IMR-90 (cell line): ENCODE measurements at regions not wholly inside any gene's neighbourhood (a gene's known extent, or its start where the extent isn't known, plus 50 kb on each side); places are given as distances from the start of the nearest gene placed in this dataset.

ENCODE experiments used
- ATAC-seq: fragments of 200-7000 bp; cut with Tn5 transposase; 2 replicates; pipeline ENCODE4 v1.9.1; 2020; ENCODE audit warnings: low read depth, mild to moderate bottlenecking, moderate library complexity
- BruUV-seq: library from RNA; stranded (reverse); fragments of 400-500 nt; replicated peaks from 2 replicates; lab custom pipeline; 2021; lab: Mats Ljungman, UMichigan
- CTCF ChIA-PET: fragments of 300-600 bp; formaldehyde crosslinking; extraction: SDS; loops from one replicate; lab custom pipeline; 2021; ENCODE audit warnings: antibody characterized with exemption; lab: Yijun Ruan, JAX
- POLR2A ChIA-PET: fragments of 300-600 bp; sonication (Branson Sonifier 250); formaldehyde crosslinking; loops from one replicate; lab custom pipeline; 2022; ENCODE audit warnings: antibody characterized with exemption; ENCODE audit not compliant: unreplicated experiment; lab: Charles Lee
- DNase-seq: peaks from one replicate; pipeline ENCODE4 v3.0.0; 2013
- H2AFZ ChIP-seq: replicated peaks from 2 replicates; pipeline ENCODE3; 2013; ENCODE audit warnings: low read length, mild to moderate bottlenecking; ENCODE audit not compliant: poor library complexity
- H2AK5ac ChIP-seq: 2 replicates; pipeline ENCODE4 v1.6.1; 2013; ENCODE audit warnings: low read depth, low read length, inconsistent platforms
- H2AK9ac ChIP-seq: replicated peaks from 2 replicates; pipeline ENCODE3; 2013; ENCODE audit warnings: mild to moderate bottlenecking, low read depth, low read length, moderate library complexity; ENCODE audit not compliant: poor library complexity
- H2BK120ac ChIP-seq: 2 replicates; pipeline ENCODE4 v1.6.1; 2013; ENCODE audit warnings: low read depth, low read length, inconsistent platforms
- H2BK15ac ChIP-seq: 3 replicates; pipeline ENCODE4 v1.6.1; 2013; ENCODE audit warnings: low read depth, low read length, inconsistent platforms
- H2BK20ac ChIP-seq: 2 replicates; pipeline ENCODE4 v1.6.1; 2013; ENCODE audit warnings: low read depth, mild to moderate bottlenecking, inconsistent platforms, low read length, moderate library complexity
- H2BK5ac ChIP-seq: 2 replicates; pipeline ENCODE4 v1.6.1; 2013; ENCODE audit warnings: mild to moderate bottlenecking, low read depth, low read length, inconsistent platforms; ENCODE audit not compliant: poor library complexity, severe bottlenecking
- H3K14ac ChIP-seq: replicated peaks from 2 replicates; pipeline ENCODE4 v1.6.1; 2013; ENCODE audit warnings: low read depth, low read length, inconsistent platforms
- H3K18ac ChIP-seq: 2 replicates; pipeline ENCODE4 v1.6.1; 2013; ENCODE audit warnings: low read depth, low read length, control low read depth
- H3K23ac ChIP-seq: 2 replicates; pipeline ENCODE4 v1.6.1; 2013; ENCODE audit warnings: low read depth, low read length, inconsistent platforms
- H3K27ac ChIP-seq: 2 replicates; pipeline ENCODE4 v1.5.1; 2013; ENCODE audit warnings: mild to moderate bottlenecking, control low read depth, low read length; ENCODE audit not compliant: insufficient read depth
- H3K27me3 ChIP-seq: 2 replicates; pipeline ENCODE4 v1.6.1; 2013; ENCODE audit warnings: low read length; ENCODE audit not compliant: control insufficient read depth, insufficient read depth
- H3K36me3 ChIP-seq: 2 replicates; pipeline ENCODE4 v1.6.1; 2013; ENCODE audit warnings: low read length, mixed read lengths; ENCODE audit not compliant: control insufficient read depth, insufficient read depth
- H3K4ac ChIP-seq: 2 replicates; pipeline ENCODE4 v1.6.1; 2013; ENCODE audit warnings: low read depth, low read length, inconsistent platforms
- H3K4me1 ChIP-seq: 2 replicates; pipeline ENCODE4 v1.6.1; 2013; ENCODE audit warnings: low read length, mixed read lengths; ENCODE audit not compliant: control insufficient read depth, insufficient read depth
- H3K4me2 ChIP-seq: 2 replicates; pipeline ENCODE4 v1.6.1; 2013; ENCODE audit warnings: low read depth, mild to moderate bottlenecking, control low read depth, low read length, moderate library complexity
- H3K4me3 ChIP-seq: 2 replicates; pipeline ENCODE4 v1.5.1; 2013; ENCODE audit warnings: low read depth, mild to moderate bottlenecking, control low read depth, low read length, moderate library complexity; ENCODE audit not compliant: insufficient read depth
- H3K56ac ChIP-seq: 2 replicates; pipeline ENCODE4 v1.6.1; 2013; ENCODE audit warnings: low read length, inconsistent platforms; ENCODE audit not compliant: insufficient read depth; ENCODE audit errors: extremely low read depth
- H3K79me1 ChIP-seq, 2 experiments: 2 replicates each; pipeline ENCODE4 v1.6.1; 2013; ENCODE audit warnings: low read length in 2 of 2, inconsistent platforms in 1 of 2, low read depth in 1 of 2
- H3K9ac ChIP-seq: 2 replicates; pipeline ENCODE4 v1.6.1; 2013; ENCODE audit warnings: low read depth, low read length, control low read depth
- H3K9me1 ChIP-seq: 2 replicates; pipeline ENCODE4 v1.6.1; 2013; ENCODE audit warnings: low read length, inconsistent platforms; ENCODE audit not compliant: insufficient read depth
- H3K9me3 ChIP-seq: 2 replicates; pipeline ENCODE4 v1.6.1; 2013; ENCODE audit warnings: low read length; ENCODE audit not compliant: control insufficient read depth, insufficient read depth
- H4K20me1 ChIP-seq: 2 replicates; pipeline ENCODE4 v1.6.1; 2013; ENCODE audit warnings: low read length, inconsistent platforms; ENCODE audit not compliant: insufficient read depth
- H4K5ac ChIP-seq: 2 replicates; pipeline ENCODE4 v1.6.1; 2013; ENCODE audit warnings: mild to moderate bottlenecking, low read depth, low read length, control low read depth
- H4K8ac ChIP-seq, 2 experiments: 2 replicates each; pipeline ENCODE4 v1.6.1; 2013; ENCODE audit warnings: low read depth in 2 of 2, low read length in 2 of 2, control low read depth in 1 of 2, inconsistent platforms in 1 of 2
- H4K91ac ChIP-seq: 2 replicates; pipeline ENCODE4 v1.6.1; 2013; ENCODE audit warnings: low read depth, low read length, inconsistent platforms; ENCODE audit not compliant: insufficient read depth
- CEBPB ChIP-seq: IDR thresholded peaks from 2 replicates; pipeline ENCODE4 v1.6.1; 2012; ENCODE audit warnings: low read depth, low read length, improper control_type of control experiment
- FOS ChIP-seq: fragments of 150-350 bp; IDR thresholded peaks from 2 replicates; pipeline ENCODE4 v1.6.1; 2016; ENCODE audit warnings: low read depth, low read length
- MAFK ChIP-seq: IDR thresholded peaks from 2 replicates; pipeline ENCODE4 v1.6.1; 2012; ENCODE audit warnings: low read depth, low read length, improper control_type of control experiment
- MAZ ChIP-seq: IDR thresholded peaks from 2 replicates; pipeline ENCODE4 v1.6.1; 2012; ENCODE audit warnings: low read depth, mild to moderate bottlenecking, low read length, improper control_type of control experiment, moderate library complexity, borderline replicate concordance
- MXI1 ChIP-seq: IDR thresholded peaks from 2 replicates; pipeline ENCODE4 v1.6.1; 2012; ENCODE audit warnings: low read depth, mild to moderate bottlenecking, low read length, moderate library complexity, borderline replicate concordance
- NFE2L2 ChIP-seq: fragments of 150-350 bp; IDR thresholded peaks from 2 replicates; pipeline ENCODE4 v1.6.1; 2016; ENCODE audit warnings: low read depth, mild to moderate bottlenecking, low read length
- POLR2A ChIP-seq: IDR thresholded peaks from 2 replicates; pipeline ENCODE4 v1.6.1; 2012; ENCODE audit warnings: mild to moderate bottlenecking, low read depth, low read length
- SMC3 ChIP-seq: fragments of 150-350 bp; IDR thresholded peaks from 2 replicates; pipeline ENCODE4 v1.6.1; 2016; ENCODE audit warnings: low read depth, mild to moderate bottlenecking, antibody characterized with exemption, low read length, moderate library complexity
- WGBS, 2 experiments: methylation state at CpG; one replicate each; pipeline versions ENCODE4 v1.1.5 to v1.1.7; 2013; ENCODE audit warnings: missing lambda C conversion rate in 2 of 2; ENCODE audit not compliant: insufficient read length in 1 of 2; ENCODE audit errors: extremely low coverage in 2 of 2; 5-methylcytosine and 5-hydroxymethylcytosine counted together
- dilution Hi-C: fragments of 300-500 bp; cut with HindIII; formaldehyde crosslinking; loops from one replicate; pipeline ENCODE4 v1.14.3; 2018; ENCODE audit warnings: low sequenced_read_pairs; ENCODE audit not compliant: unreplicated experiment
- in situ Hi-C: fragments of 300-500 bp; cut with MboI; formaldehyde crosslinking; loops from 3 replicates; pipeline ENCODE4 v1.14.3; 2019; ENCODE audit warnings: low sequenced_read_pairs, inconsistent platforms, mixed read lengths
- intact Hi-C: fragments of 100-400 bp; cut with micrococcal nuclease; formaldehyde crosslinking; loops from 2 replicates; pipeline ENCODE4 v1.10.0; 2022
- TF ChIP-seq, protein P1 (sequence below): conservative IDR thresholded peaks from 2 replicates; pipeline ENCODE4 v1.5.1; 2012; ENCODE audit warnings: mild to moderate bottlenecking, low read depth, low read length, improper control_type of control experiment
- TF ChIP-seq, protein P2 (sequence below): fragments of 150-350 bp; IDR thresholded peaks from 2 replicates; pipeline ENCODE4 v1.6.1; 2016; ENCODE audit warnings: low read depth, mild to moderate bottlenecking, low read length, moderate library complexity, borderline replicate concordance

DNA sequence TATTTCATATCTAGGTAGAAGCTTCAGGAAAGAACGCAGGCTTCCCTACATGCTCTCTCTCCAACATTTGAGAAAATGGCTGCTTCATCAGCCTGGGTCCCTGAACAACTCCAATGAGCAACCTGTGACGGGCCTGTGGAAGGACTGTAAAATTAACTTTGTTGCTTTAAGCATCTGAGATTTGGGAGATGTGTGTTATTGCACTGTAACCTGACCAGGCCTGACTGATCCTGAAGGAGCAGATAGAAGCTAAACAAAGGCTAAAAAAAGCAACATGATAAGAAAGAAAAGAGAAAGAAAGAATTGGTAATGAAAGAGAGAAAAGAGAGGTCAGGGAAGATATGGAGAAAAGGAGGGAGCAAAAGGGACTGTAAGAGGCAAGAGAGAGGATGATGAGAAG is 77.1 kb upstream of the MBNL2 start:
- Histone ChIP-seq H3K23ac (no peak overlapping the region), H2BK20ac (no peak overlapping the region), H2BK5ac (no peak overlapping the region), H3K9me3 (no peaks in the 10 kb centered on the region), H2AK5ac (no peak overlapping the region), H3K9me1 (peaks cover 7% of the 10 kb centered on the region), H2AK9ac (no peak overlapping the region), H3K27ac (no peak overlapping the region), H3K79me1 (no peaks in the 10 kb centered on the region), H2AFZ (no peak overlapping the region), H3K4me1 (peaks cover 10% of the 10 kb centered on the region), H4K8ac (no peak overlapping the region), H3K9ac (no peak overlapping the region), H3K27me3 (no peaks in the 10 kb centered on the region), H3K4me3 (no peak overlapping the region), H3K56ac (no peak overlapping the region), H3K36me3 (no peaks in the 10 kb centered on the region), H3K4ac (no peak overlapping the region), H4K5ac (no peak overlapping the region), H3K4me2 (no peak overlapping the region), H2BK15ac (no peak overlapping the region), H4K91ac (no peak overlapping the region), H4K20me1 (no peaks in the 10 kb centered on the region), H2BK120ac (no peak overlapping the region), H3K14ac (no peak overlapping the region), H3K18ac (no peak overlapping the region)
- dilution Hi-C loops: no loop called here
- BruUV-seq: no TSS peak
- CTCF ChIA-PET: no interaction called here
- POLR2A ChIA-PET: no interaction called here
- intact Hi-C loops: no loop called here
- in situ Hi-C loops: no loop called here
- TF ChIP-seq NFE2L2 (no peak), POLR2A (no peak), MAZ (no peak), FOS (no peak), SMC3 (no peak), MAFK (no peak), CEBPB (no peak), MXI1 (no peak)
- TF ChIP-seq, protein P1, sequence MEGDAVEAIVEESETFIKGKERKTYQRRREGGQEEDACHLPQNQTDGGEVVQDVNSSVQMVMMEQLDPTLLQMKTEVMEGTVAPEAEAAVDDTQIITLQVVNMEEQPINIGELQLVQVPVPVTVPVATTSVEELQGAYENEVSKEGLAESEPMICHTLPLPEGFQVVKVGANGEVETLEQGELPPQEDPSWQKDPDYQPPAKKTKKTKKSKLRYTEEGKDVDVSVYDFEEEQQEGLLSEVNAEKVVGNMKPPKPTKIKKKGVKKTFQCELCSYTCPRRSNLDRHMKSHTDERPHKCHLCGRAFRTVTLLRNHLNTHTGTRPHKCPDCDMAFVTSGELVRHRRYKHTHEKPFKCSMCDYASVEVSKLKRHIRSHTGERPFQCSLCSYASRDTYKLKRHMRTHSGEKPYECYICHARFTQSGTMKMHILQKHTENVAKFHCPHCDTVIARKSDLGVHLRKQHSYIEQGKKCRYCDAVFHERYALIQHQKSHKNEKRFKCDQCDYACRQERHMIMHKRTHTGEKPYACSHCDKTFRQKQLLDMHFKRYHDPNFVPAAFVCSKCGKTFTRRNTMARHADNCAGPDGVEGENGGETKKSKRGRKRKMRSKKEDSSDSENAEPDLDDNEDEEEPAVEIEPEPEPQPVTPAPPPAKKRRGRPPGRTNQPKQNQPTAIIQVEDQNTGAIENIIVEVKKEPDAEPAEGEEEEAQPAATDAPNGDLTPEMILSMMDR: no peak
- TF ChIP-seq, protein P2, sequence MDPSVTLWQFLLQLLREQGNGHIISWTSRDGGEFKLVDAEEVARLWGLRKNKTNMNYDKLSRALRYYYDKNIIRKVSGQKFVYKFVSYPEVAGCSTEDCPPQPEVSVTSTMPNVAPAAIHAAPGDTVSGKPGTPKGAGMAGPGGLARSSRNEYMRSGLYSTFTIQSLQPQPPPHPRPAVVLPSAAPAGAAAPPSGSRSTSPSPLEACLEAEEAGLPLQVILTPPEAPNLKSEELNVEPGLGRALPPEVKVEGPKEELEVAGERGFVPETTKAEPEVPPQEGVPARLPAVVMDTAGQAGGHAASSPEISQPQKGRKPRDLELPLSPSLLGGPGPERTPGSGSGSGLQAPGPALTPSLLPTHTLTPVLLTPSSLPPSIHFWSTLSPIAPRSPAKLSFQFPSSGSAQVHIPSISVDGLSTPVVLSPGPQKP: no peak
- DNase-seq (no peak), ATAC-seq (no peak)
- no CpG with 5 or more reads among the region's 2 CpGs for WGBS, 2 experiments
